Astrocyte (in vitro differentiated cells and primary cell): ENCODE measurements at regions not wholly inside any gene's neighbourhood (a gene's known extent, or its start where the extent isn't known, plus 50 kb on each side); places are given as distances from the start of the nearest gene placed in this dataset.

Source experiments
- DNase-seq: peaks from one replicate; pipeline ENCODE4 v3.0.0-alpha.2; 2010; ENCODE audit warnings: low read depth
- FAIRE-seq: peaks from 2 replicates; lab custom pipeline; 2011; peaks lifted over from hg19 to GRCh38; lab: Jason Lieb, UNC
- H2AFZ ChIP-seq: 2 replicates; pipeline ENCODE4 v1.6.0; 2012; ENCODE audit warnings: low read depth, low read length, inconsistent platforms
- H3K27ac ChIP-seq: 2 replicates; pipeline ENCODE4 v1.5.1; 2011; ENCODE audit warnings: low read depth, low read length, inconsistent platforms
- H3K27me3 ChIP-seq: 2 replicates; pipeline ENCODE4 v1.6.0; 2011; ENCODE audit warnings: low read length, inconsistent platforms; ENCODE audit not compliant: insufficient read depth
- H3K36me3 ChIP-seq: 2 replicates; pipeline ENCODE4 v1.5.1; 2011; ENCODE audit warnings: low read length, inconsistent platforms; ENCODE audit not compliant: insufficient read depth
- H3K4me1 ChIP-seq: 2 replicates; pipeline ENCODE4 v1.5.1; 2011; ENCODE audit warnings: low read length, inconsistent platforms; ENCODE audit not compliant: insufficient read depth
- H3K4me2 ChIP-seq: 2 replicates; pipeline ENCODE4 v1.6.0; 2012; ENCODE audit warnings: low read length, inconsistent platforms
- H3K4me3 ChIP-seq: 2 replicates; pipeline ENCODE4 v1.5.1; 2011; ENCODE audit warnings: low read depth, mild to moderate bottlenecking, low read length, inconsistent platforms; ENCODE audit not compliant: insufficient read depth
- H3K79me2 ChIP-seq: 2 replicates; pipeline ENCODE4 v1.6.0; 2012; ENCODE audit warnings: mild to moderate bottlenecking, low read length, inconsistent platforms; ENCODE audit not compliant: insufficient read depth
- H3K9ac ChIP-seq: 2 replicates; pipeline ENCODE4 v1.6.0; 2012; ENCODE audit warnings: mild to moderate bottlenecking, low read length, inconsistent platforms
- H3K9me3 ChIP-seq: 2 replicates; pipeline ENCODE4 v1.5.1; 2012; ENCODE audit warnings: low read depth, mild to moderate bottlenecking, low read length, inconsistent platforms; ENCODE audit not compliant: insufficient read depth
- H4K20me1 ChIP-seq: 2 replicates; pipeline ENCODE4 v1.6.0; 2012; ENCODE audit warnings: low read length, inconsistent platforms; ENCODE audit not compliant: insufficient read depth
- H3K27ac Mint-ChIP-seq: one replicate; pipeline ENCODE4 v1.8.0; 2021; ENCODE audit warnings: mild to moderate bottlenecking, mixed read lengths; ENCODE audit not compliant: unreplicated experiment
- H3K27me3 Mint-ChIP-seq: one replicate; pipeline ENCODE4 v1.8.0; 2021; ENCODE audit warnings: low read depth, mixed read lengths; ENCODE audit not compliant: unreplicated experiment
- H3K36me3 Mint-ChIP-seq: one replicate; pipeline ENCODE4 v1.8.0; 2021; ENCODE audit warnings: low read depth, mixed read lengths; ENCODE audit not compliant: unreplicated experiment
- H3K4me1 Mint-ChIP-seq: one replicate; pipeline ENCODE4 v1.8.0; 2021; ENCODE audit warnings: low read depth, mixed read lengths; ENCODE audit not compliant: unreplicated experiment
- H3K4me3 Mint-ChIP-seq: one replicate; pipeline ENCODE4 v1.8.0; 2021; ENCODE audit warnings: mild to moderate bottlenecking, moderate library complexity, mixed read lengths; ENCODE audit not compliant: unreplicated experiment
- H3K9me3 Mint-ChIP-seq: one replicate; pipeline ENCODE4 v1.8.0; 2021; ENCODE audit warnings: mild to moderate bottlenecking, mixed read lengths; ENCODE audit not compliant: unreplicated experiment
- CTCF ChIP-seq: IDR thresholded peaks from 2 replicates; pipeline ENCODE4 v1.5.1; 2011; ENCODE audit warnings: low read depth, mild to moderate bottlenecking, inconsistent platforms, low read length, moderate library complexity; ENCODE audit not compliant: insufficient read depth
- EZH2 ChIP-seq: IDR thresholded peaks from 2 replicates; pipeline ENCODE4 v1.6.1; 2012; ENCODE audit warnings: mild to moderate bottlenecking, low read length, inconsistent platforms; ENCODE audit not compliant: insufficient read depth

GRCh38 chr4:24260133-24260715 is 324.1 kb downstream of the DHX15 start:
- H3K4me1 Mint-ChIP-seq: peaks cover 13% of the 10 kb centered on the region
- H3K4me1 ChIP-seq: peaks cover 14% of the 10 kb centered on the region
- no peak overlapping the region for H2AFZ ChIP-seq
- no peak overlapping the region for H3K9ac ChIP-seq
- no peaks in the 10 kb centered on the region for H3K27me3 ChIP-seq
- no peak overlapping the region for H3K4me3 ChIP-seq
- no peaks in the 10 kb centered on the region for H3K27me3 Mint-ChIP-seq
- FAIRE-seq (no peak), DNase-seq (no peak)
- no peak overlapping the region for H3K27ac Mint-ChIP-seq
- no peaks in the 10 kb centered on the region for H3K79me2 ChIP-seq
- TF ChIP-seq CTCF: no peak
- no peak for TF ChIP-seq EZH2
- H3K36me3 Mint-ChIP-seq: no peaks in the 10 kb centered on the region
- no peak overlapping the region for H3K4me2 ChIP-seq
- no peak overlapping the region for H3K4me3 Mint-ChIP-seq
- H3K9me3 Mint-ChIP-seq: no peaks in the 10 kb centered on the region
- H4K20me1 ChIP-seq: no peaks in the 10 kb centered on the region
- H3K27ac ChIP-seq: no peak overlapping the region
- no peaks in the 10 kb centered on the region for H3K36me3 ChIP-seq
- H3K9me3 ChIP-seq: no peaks in the 10 kb centered on the region

GRCh38 chr4:24256547-24256946 is 327.8 kb downstream of the DHX15 start:
- H3K4me3 Mint-ChIP-seq: no peak overlapping the region
- no peaks in the 10 kb centered on the region for H4K20me1 ChIP-seq

More at GRCh38 chr4:24256547-24256946, 327.8 kb downstream of the DHX15 start:
- H3K27me3 ChIP-seq: no peaks in the 10 kb centered on the region
- no peaks in the 10 kb centered on the region for H3K79me2 ChIP-seq
- H2AFZ ChIP-seq: no peak overlapping the region
- no peak overlapping the region for H3K4me3 ChIP-seq
- FAIRE-seq (no peak), DNase-seq (no peak)
- no peaks in the 10 kb centered on the region for H3K9me3 Mint-ChIP-seq
- H3K9ac ChIP-seq: no peak overlapping the region
- H3K27ac Mint-ChIP-seq: no peak overlapping the region
- TF ChIP-seq CTCF: no peak
- TF ChIP-seq EZH2: no peak
- H3K4me2 ChIP-seq: no peak overlapping the region
- peaks cover 7% of the 10 kb centered on the region for H3K27me3 Mint-ChIP-seq
- no peak overlapping the region for H3K27ac ChIP-seq
- peaks cover 6% of the 10 kb centered on the region for H3K4me1 ChIP-seq
- H3K36me3 Mint-ChIP-seq: no peaks in the 10 kb centered on the region
- peaks cover 8% of the 10 kb centered on the region for H3K4me1 Mint-ChIP-seq
- no peaks in the 10 kb centered on the region for H3K9me3 ChIP-seq
- H3K36me3 ChIP-seq: no peaks in the 10 kb centered on the region
